ENCODE measurements at regions not wholly inside any gene's neighbourhood (a gene's known extent, or its start where the extent isn't known, plus 50 kb on each side); places are given as distances from the start of the nearest gene placed in this dataset.

GRCh38 chr6:67458265-67458664 lies 1176.8 kb upstream of the ADGRB3 start:
- Histone ChIP-seq H3K36me3 (no peaks in the 10 kb centered on the region), H3K4me1 (no peaks in the 10 kb centered on the region), H3K27me3 (no peaks in the 10 kb centered on the region), H3K9me3 (peaks cover 0 to 5% (median 0%) of the 10 kb centered on the region in 4 donors), H3K27ac (no peak overlapping the region), H3K4me3 (no peak overlapping the region)
- DNase-seq (no peak), FAIRE-seq (no peak), ATAC-seq (no peak)
- intact Hi-C loops (cut with DNase I) = no loop called here
- TF ChIP-seq CTCF (IDR thresholded peaks at IDR 0.05) = no peak
- 65 to 74% methylated on average over 4 of the region's 4 CpGs for WGBS, 2 donors

- no peak for FAIRE-seq
- ATAC-seq = no peak
- Histone ChIP-seq H3K4me3 (no peak overlapping the region), H3K4me1 (no peaks in the 10 kb centered on the region), H3K36me3 (no peaks in the 10 kb centered on the region), H3K27ac (no peak overlapping the region), H3K27me3 (no peaks in the 10 kb centered on the region), H3K9me3 (no peaks in the 10 kb centered on the region)
- no peak for TF ChIP-seq CTCF (IDR thresholded peaks at IDR 0.05)
- intact Hi-C loops (cut with DNase I) = no loop called here
- 8 to 25% methylated on average over 1 of the region's 1 CpG for WGBS, 2 donors
- DNase-seq = no peak
Observed at GRCh38 chr6:67451874-67452273, 1183.2 kb upstream of the ADGRB3 start.

DNA sequence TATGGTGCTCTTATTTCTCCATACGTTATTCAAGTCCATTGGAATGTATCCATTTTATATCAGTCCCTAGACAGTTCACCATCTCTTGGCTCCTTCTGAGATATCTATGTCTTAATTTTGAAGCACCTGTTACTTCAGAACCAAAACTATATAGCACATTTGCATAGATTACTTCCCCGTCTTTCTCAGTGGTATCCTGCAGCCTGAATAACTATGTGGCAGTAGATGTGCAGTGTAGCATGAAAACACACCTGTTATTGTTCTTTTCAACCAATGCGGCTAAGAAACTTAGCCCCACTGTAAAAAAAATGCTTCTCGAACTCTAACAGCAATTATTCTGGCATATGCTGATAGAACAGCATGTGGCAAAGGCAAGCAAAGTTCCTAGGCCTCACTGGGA lies 1184.4 kb upstream of the ADGRB3 start:
- FAIRE-seq (no peak), DNase-seq (no peak), ATAC-seq (no peak)
- WGBS, 2 donors = 52 to 78% methylated on average over 4 of the region's 4 CpGs
- intact Hi-C loops (cut with DNase I) = no loop called here
- Histone ChIP-seq H3K27me3 (no peaks in the 10 kb centered on the region), H3K4me1 (no peaks in the 10 kb centered on the region), H3K4me3 (no peak overlapping the region), H3K9me3 (no peaks in the 10 kb centered on the region), H3K36me3 (no peaks in the 10 kb centered on the region), H3K27ac (no peak overlapping the region)
- TF ChIP-seq CTCF (IDR thresholded peaks at IDR 0.05) = no peak

DNA sequence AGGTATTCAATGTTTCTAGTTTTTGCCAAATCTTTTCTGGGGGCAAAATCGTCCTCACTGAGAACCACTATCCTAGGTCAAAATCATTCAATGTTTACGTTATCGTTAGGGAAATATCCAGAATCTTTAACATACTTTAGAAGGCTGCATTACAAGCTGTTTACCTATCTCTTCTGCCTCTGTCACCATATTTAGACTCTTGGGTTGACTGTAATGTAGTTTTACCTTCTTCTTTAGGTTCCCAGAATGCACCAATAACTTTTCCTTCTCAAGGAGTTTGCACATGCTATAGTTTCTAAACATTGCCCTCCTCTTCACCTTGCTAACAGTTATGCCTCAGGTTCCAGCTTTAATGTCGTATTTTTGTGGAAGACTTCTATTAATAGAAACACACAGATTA lies 1185.5 kb upstream of the ADGRB3 start:
- ATAC-seq (no peak), DNase-seq (no peak), FAIRE-seq (no peak)
- Histone ChIP-seq H3K36me3 (no peaks in the 10 kb centered on the region), H3K27ac (no peak overlapping the region), H3K4me1 (no peaks in the 10 kb centered on the region), H3K4me3 (no peak overlapping the region), H3K27me3 (no peaks in the 10 kb centered on the region), H3K9me3 (no peaks in the 10 kb centered on the region)
- 49 to 57% methylated on average over 4 of the region's 4 CpGs for WGBS, 2 donors
- intact Hi-C loops (cut with DNase I) = no loop called here
- TF ChIP-seq CTCF (IDR thresholded peaks at IDR 0.05) = no peak

- no peaks in the 10 kb centered on the region for H3K9me3 ChIP-seq
- H3K36me3 ChIP-seq = no peaks in the 10 kb centered on the region
- TF ChIP-seq CTCF (IDR thresholded peaks at IDR 0.05) = no peak
- ATAC-seq (no peak), DNase-seq (no peak), FAIRE-seq (no peak)
- H3K27me3 ChIP-seq = no peaks in the 10 kb centered on the region
- no peaks in the 10 kb centered on the region for H3K4me1 ChIP-seq
- intact Hi-C loops (cut with DNase I) = no loop called here
- no peak overlapping the region for H3K4me3 ChIP-seq
- WGBS, 2 donors = 75 to 90% methylated on average over 2 of the region's 2 CpGs
- H3K27ac ChIP-seq = no peak overlapping the region
Observed at GRCh38 chr6:67433124-67433523, 1202.0 kb upstream of the ADGRB3 start.

All from pancreas (tissue), 10 donors.